Astrocyte of the cerebellum (primary cell): ENCODE measurements at regions not wholly inside any gene's neighbourhood (a gene's known extent, or its start where the extent isn't known, plus 50 kb on each side); places are given as distances from the start of the nearest gene placed in this dataset.

Experiments
- DNase-seq: peaks from one replicate; pipeline ENCODE4 v3.0.0-alpha.2; 2011; ENCODE audit warnings: low read depth
- H3K4me3 ChIP-seq: 2 replicates; pipeline ENCODE4 v1.5.1; 2011; ENCODE audit warnings: mild to moderate bottlenecking, low read depth, low read length, moderate library complexity
- CTCF ChIP-seq: IDR thresholded peaks from 2 replicates; pipeline ENCODE4 v1.5.1; 2012; ENCODE audit warnings: low read length, low read depth, moderate library complexity, mild to moderate bottlenecking; ENCODE audit errors: missing control alignments
- in situ Hi-C: cut with HindIII; loops from 2 replicates; pipeline ENCODE4 v1.10.0; 2017; ENCODE audit warnings: low sequenced_read_pairs

- no peak for DNase-seq
- no peak for TF ChIP-seq CTCF
- H3K4me3 ChIP-seq: no peak overlapping the region
- in situ Hi-C loops: no loop called here
Measured at GRCh38 chr10:28781296-28781695, 104.0 kb downstream of the BAMBI start.

- TF ChIP-seq CTCF: no peak
- in situ Hi-C loops: no loop called here
- DNase-seq: no peak
- no peak overlapping the region for H3K4me3 ChIP-seq
Measured at GRCh38 chr10:28783087-28783486, 105.8 kb downstream of the BAMBI start.

GRCh38 chr10:28785018-28785417 is 107.7 kb downstream of the BAMBI start:
- H3K4me3 ChIP-seq: no peak overlapping the region
- TF ChIP-seq CTCF: no peak
- no peak for DNase-seq
- in situ Hi-C loops: no loop called here

- H3K4me3 ChIP-seq: no peak overlapping the region
- no peak for TF ChIP-seq CTCF
- DNase-seq: no peak
- in situ Hi-C loops: no loop called here
Measured at GRCh38 chr10:28788252-28788651, 110.9 kb downstream of the BAMBI start.

- no peak for DNase-seq
- no peak for TF ChIP-seq CTCF
- in situ Hi-C loops: no loop called here
- H3K4me3 ChIP-seq: no peak overlapping the region
Measured at GRCh38 chr10:28788762-28789161, 111.4 kb downstream of the BAMBI start.

GRCh38 chr10:28790146-28790545 is 112.8 kb downstream of the BAMBI start:
- in situ Hi-C loops: no loop called here
- TF ChIP-seq CTCF: no peak
- H3K4me3 ChIP-seq: no peak overlapping the region

GRCh38 chr10:28793482-28793881 is 116.2 kb downstream of the BAMBI start:
- no peak overlapping the region for H3K4me3 ChIP-seq
- TF ChIP-seq CTCF: no peak
- DNase-seq: no peak
- in situ Hi-C loops: no loop called here

More at GRCh38 chr10:28790146-28790545, 112.8 kb downstream of the BAMBI start:
- no peak for DNase-seq
